Heart left ventricle (tissue), 13 donors: ENCODE measurements at regions not wholly inside any gene's neighbourhood (a gene's known extent, or its start where the extent isn't known, plus 50 kb on each side); places are given as distances from the start of the nearest gene placed in this dataset.

Experiments
- CTCF ChIP-seq, 12 donors: fragments of 200-600 bp; sonication (generic) in 4 of 12; IDR thresholded peaks; one replicate each; pipeline versions ENCODE4 v1.5.0 to v1.8.0; 2018 to 2022; ENCODE audit warnings: antibody characterized with exemption in 12 of 12, mild to moderate bottlenecking in 5 of 12
- POLR2A ChIP-seq, 2 donors: fragments of 450-650 bp; IDR thresholded peaks; one replicate each; pipeline ENCODE4 v1.6.1; 2017; ENCODE audit warnings: antibody characterized with exemption in 2 of 2, mild to moderate bottlenecking in 2 of 2, moderate library complexity in 2 of 2
- donor health status: ischemic (EF 13 %, LVEDD 7.1; RV severe dilation, severe dysfunction).
- donor health status: DM: no; HTN: yes; CAD: no.
- donor health status: DM: no; HTN: no; CAD: no.
- donor health status: ischemic (EF 25% LVEDD 6.9; RV normal size, moderate dysfunction).
- donor health status: ischemic (EF 25% LVEDD 5.7; RV mildly dilated, moderate dysfunction).
- donor health status: ischemic (EF 35%, LVEDD 5.7; RV mildly dilated, moderate dysfunction).
- donor health status: nonischemic (EF 11% LVEDD 7.7; RV severe dilation, severe dysfunction).
- donor health status: DM: yes; HTN: yes; CAD: no.
- donor health status: PGD.
- donor health status: ischemic (EF 29% LVEDD 5.4; RV normal size, mild dysfunction).
- donor health status: nonischemic (EF 23%, LVEDD 6.1; RV moderate dilation, normal function).

- no peak for TF ChIP-seq CTCF (IDR thresholded peaks at IDR 0.05)
- no peak for TF ChIP-seq POLR2A (IDR thresholded peaks at IDR 0.05)
Observed at GRCh38 chr14:37816743-37817295, 221.4 kb downstream of the TTC6 start.
